BE2C (cell line): ENCODE measurements at regions not wholly inside any gene's neighbourhood (a gene's known extent, or its start where the extent isn't known, plus 50 kb on each side); places are given as distances from the start of the nearest gene placed in this dataset.

Source experiments
- DNase-seq: peaks from one replicate; pipeline ENCODE4 v3.0.0-alpha.2; 2020
- H3K27me3 ChIP-seq: fragments of 250-450 bp; sonication (Bioruptor Pico); 2 replicates; pipeline ENCODE4 v1.5.1; 2020; ENCODE audit warnings: mild to moderate bottlenecking
- H3K36me3 ChIP-seq: fragments of 250-450 bp; sonication (Bioruptor Pico); 2 replicates; pipeline ENCODE4 v1.5.1; 2020; ENCODE audit warnings: mild to moderate bottlenecking
- H3K4me1 ChIP-seq: fragments of 250-450 bp; sonication (Bioruptor Pico); 2 replicates; pipeline ENCODE4 v1.5.1; 2020
- H3K4me3 ChIP-seq: 2 replicates; pipeline ENCODE4 v1.5.1; 2011; ENCODE audit warnings: low read depth, low read length
- H3K9me3 ChIP-seq: fragments of 250-450 bp; sonication (Bioruptor Pico); 2 replicates; pipeline ENCODE4 v1.5.1; 2020
- CTCF ChIP-seq: IDR thresholded peaks from 2 replicates; pipeline ENCODE4 v1.5.1; 2012; ENCODE audit warnings: mild to moderate bottlenecking, low read depth, low read length

DNA sequence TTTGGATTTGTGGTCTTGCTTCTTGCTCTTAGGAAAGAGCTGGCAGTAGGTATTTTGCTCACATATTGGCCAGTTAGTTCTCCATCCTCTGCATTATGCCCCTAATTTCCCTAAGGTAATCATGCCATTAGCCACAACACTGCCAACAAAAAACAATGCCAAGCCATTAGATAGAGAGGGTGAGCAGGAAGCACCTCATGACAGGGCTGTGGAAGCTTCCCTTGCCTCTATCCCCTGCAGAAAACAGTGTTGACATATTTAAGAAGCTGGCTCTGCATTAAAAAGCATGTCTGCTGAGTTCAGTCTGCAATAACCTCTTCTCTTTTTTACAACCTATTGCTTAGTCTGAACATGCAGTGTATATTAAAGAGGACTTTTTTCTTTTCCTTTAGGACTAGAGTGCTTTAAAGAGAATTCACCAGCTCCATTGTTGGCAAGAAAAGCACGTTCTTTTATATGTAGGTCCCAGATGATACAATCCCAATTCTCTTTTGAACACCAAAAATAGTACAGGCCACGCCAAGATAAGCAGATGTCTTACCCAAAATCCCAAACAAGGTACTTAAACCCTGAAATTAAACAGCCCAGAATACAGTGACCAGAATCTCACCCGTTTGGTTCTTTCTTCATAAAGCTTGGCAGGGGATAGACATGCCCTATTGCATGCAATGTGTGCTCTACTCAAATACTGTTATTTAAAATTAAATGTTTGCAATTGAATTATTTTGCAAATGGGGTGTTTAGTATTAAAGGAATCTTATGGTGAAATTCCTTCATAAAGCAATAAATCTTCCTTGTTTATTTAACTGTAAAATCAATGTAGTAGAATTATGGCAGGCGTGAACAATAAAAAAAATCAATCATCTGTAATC, 93.7 kb upstream of the UBE3A start:
- TF ChIP-seq CTCF = no peak
- Histone ChIP-seq H3K36me3 (no peaks in the 10 kb centered on the region), H3K4me3 (no peak overlapping the region), H3K27me3 (no peaks in the 10 kb centered on the region), H3K9me3 (no peaks in the 10 kb centered on the region), H3K4me1 (no peaks in the 10 kb centered on the region)
- no peak for DNase-seq

GRCh38 chr15:25529774-25530173, 91.0 kb upstream of the UBE3A start:
- no peaks in the 10 kb centered on the region for H3K9me3 ChIP-seq
- H3K27me3 ChIP-seq = no peaks in the 10 kb centered on the region
- H3K36me3 ChIP-seq = no peaks in the 10 kb centered on the region
- DNase-seq = no peak
- no peaks in the 10 kb centered on the region for H3K4me1 ChIP-seq
- no peak overlapping the region for H3K4me3 ChIP-seq
- no peak for TF ChIP-seq CTCF

DNA sequence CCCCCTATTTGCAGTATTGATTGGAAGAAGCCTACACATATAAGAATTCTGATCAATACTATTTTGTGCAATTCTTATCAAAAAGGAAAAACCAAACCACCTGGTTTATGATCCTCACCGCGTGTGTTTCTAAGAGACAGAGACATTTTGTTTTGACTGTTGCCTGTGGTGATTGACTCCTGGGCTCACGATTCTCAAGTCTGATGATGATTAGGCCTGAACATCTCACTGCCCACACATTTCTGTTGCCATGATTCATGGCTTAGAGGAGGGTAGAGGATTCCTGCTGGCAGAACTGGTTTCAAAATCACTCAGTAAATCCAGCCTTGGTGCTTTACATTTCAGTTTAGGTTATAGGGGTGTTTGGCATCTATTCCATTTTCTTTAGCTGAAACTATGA, 88.3 kb upstream of the UBE3A start:
- no peaks in the 10 kb centered on the region for H3K36me3 ChIP-seq
- no peaks in the 10 kb centered on the region for H3K9me3 ChIP-seq
- no peak for DNase-seq
- H3K4me3 ChIP-seq = no peak overlapping the region
- no peaks in the 10 kb centered on the region for H3K27me3 ChIP-seq
- no peaks in the 10 kb centered on the region for H3K4me1 ChIP-seq
- no peak for TF ChIP-seq CTCF

- Histone ChIP-seq H3K4me3 (no peak overlapping the region), H3K27me3 (no peaks in the 10 kb centered on the region), H3K4me1 (no peaks in the 10 kb centered on the region), H3K36me3 (no peaks in the 10 kb centered on the region), H3K9me3 (no peaks in the 10 kb centered on the region)
- no peak for TF ChIP-seq CTCF
- DNase-seq = no peak
These were observed 86.9 kb upstream of the UBE3A start for GRCh38 chr15:25525741-25526140.

GRCh38 chr15:25515633-25516032, 76.8 kb upstream of the UBE3A start:
- Histone ChIP-seq H3K4me1 (no peaks in the 10 kb centered on the region), H3K36me3 (no peaks in the 10 kb centered on the region), H3K9me3 (no peaks in the 10 kb centered on the region), H3K4me3 (no peak overlapping the region), H3K27me3 (no peaks in the 10 kb centered on the region; the same call in 1 of the 2 replicates)
- DNase-seq = no peak
- no peak for TF ChIP-seq CTCF

- no peak for TF ChIP-seq CTCF
- no peak for DNase-seq
- H3K4me3 ChIP-seq = no peak overlapping the region
These were observed 75.7 kb upstream of the UBE3A start for GRCh38 chr15:25514522-25514921.

More at GRCh38 chr15:25514522-25514921, 75.7 kb upstream of the UBE3A start:
- H3K4me1 ChIP-seq = no peaks in the 10 kb centered on the region
- H3K9me3 ChIP-seq = no peaks in the 10 kb centered on the region
- no peaks in the 10 kb centered on the region; the same call in 1 of the 2 replicates for H3K27me3 ChIP-seq
- no peaks in the 10 kb centered on the region for H3K36me3 ChIP-seq
